Keratinocyte (primary cell): ENCODE measurements at regions not wholly inside any gene's neighbourhood (a gene's known extent, or its start where the extent isn't known, plus 50 kb on each side); places are given as distances from the start of the nearest gene placed in this dataset.
"Not testable (repeated sequence)": the region's sequence is repeated elsewhere in the genome, so short reads cannot be mapped to it uniquely, and the experiment has no call there.

Source experiments
- DNase-seq: peaks from one replicate; pipeline ENCODE4 v3.0.0-alpha.2; 2011; ENCODE audit warnings: low read depth, missing footprints, low spot score
- FAIRE-seq: peaks from 2 replicates; lab custom pipeline; 2011; peaks lifted over from hg19 to GRCh38; lab: Jason Lieb, UNC
- H2AFZ ChIP-seq: 2 replicates; pipeline ENCODE4 v1.6.0; 2012; ENCODE audit warnings: low read length, control low read depth, inconsistent platforms; ENCODE audit not compliant: control insufficient read depth
- H3K27ac ChIP-seq: 2 replicates; pipeline ENCODE4 v1.5.1; 2011; ENCODE audit warnings: low read length; ENCODE audit not compliant: control insufficient read depth, insufficient read depth
- H3K27me3 ChIP-seq: 3 replicates; pipeline ENCODE4 v1.6.0; 2011; ENCODE audit warnings: low read length; ENCODE audit not compliant: control insufficient read depth, insufficient read depth; ENCODE audit errors: extremely low read depth
- H3K36me3 ChIP-seq, 2 experiments: 2 replicates in 1 of 2; 3 replicates in 1 of 2; pipeline ENCODE4 v1.5.1; 2011; ENCODE audit warnings: low read length in 2 of 2, mild to moderate bottlenecking in 1 of 2; ENCODE audit not compliant: control insufficient read depth in 2 of 2, insufficient read depth in 2 of 2; ENCODE audit errors: extremely low read depth in 1 of 2
- H3K4me1 ChIP-seq: 3 replicates; pipeline ENCODE4 v1.5.1; 2011; ENCODE audit warnings: low read length; ENCODE audit not compliant: control insufficient read depth, insufficient read depth; ENCODE audit errors: extremely low read depth
- H3K4me2 ChIP-seq: 3 replicates; pipeline ENCODE4 v1.6.0; 2011; ENCODE audit warnings: low read depth, low read length; ENCODE audit not compliant: control insufficient read depth, insufficient read depth; ENCODE audit errors: extremely low read depth
- H3K4me3 ChIP-seq, 3 experiments: fragments of 200-600 bp in 1 of 3; sonication (generic) in 1 of 3; 2 replicates in 2 of 3; 3 replicates in 1 of 3; pipeline ENCODE4 v1.5.1; 2011 to 2016; ENCODE audit warnings: low read length in 3 of 3, mild to moderate bottlenecking in 3 of 3, control low read depth in 2 of 3, inconsistent platforms in 1 of 3, low read depth in 1 of 3, mixed read lengths in 1 of 3, mixed run types in 1 of 3, moderate library complexity in 1 of 3; ENCODE audit not compliant: control insufficient read depth in 2 of 3, insufficient read depth in 2 of 3; ENCODE audit errors: extremely low read depth in 1 of 3
- H3K79me2 ChIP-seq: 2 replicates; pipeline ENCODE4 v1.6.0; 2012; ENCODE audit warnings: low read length; ENCODE audit not compliant: control insufficient read depth, insufficient read depth
- H3K9ac ChIP-seq: 3 replicates; pipeline ENCODE4 v1.6.0; 2011; ENCODE audit warnings: low read length; ENCODE audit not compliant: control insufficient read depth, insufficient read depth; ENCODE audit errors: extremely low read depth
- H3K9me1 ChIP-seq: 3 replicates; pipeline ENCODE4 v1.6.0; 2011; ENCODE audit warnings: low read length; ENCODE audit not compliant: control insufficient read depth, insufficient read depth; ENCODE audit errors: extremely low read depth
- H3K9me3 ChIP-seq: 2 replicates; pipeline ENCODE4 v1.5.1; 2012; ENCODE audit warnings: low read depth, low read length; ENCODE audit not compliant: control insufficient read depth
- H4K20me1 ChIP-seq: 3 replicates; pipeline ENCODE4 v1.6.0; 2011; ENCODE audit warnings: low read length; ENCODE audit not compliant: control insufficient read depth, insufficient read depth; ENCODE audit errors: extremely low read depth
- EZH2 ChIP-seq: IDR thresholded peaks from one replicate; pipeline ENCODE4 v1.6.1; 2012; ENCODE audit warnings: inconsistent platforms, mild to moderate bottlenecking, low read length, moderate library complexity
- dilution Hi-C: fragments of 300-500 bp; cut with MboI; formaldehyde crosslinking; loops from one replicate; pipeline ENCODE4 v1.7.0; 2020; ENCODE audit warnings: low sequenced_read_pairs; ENCODE audit not compliant: extremely low pct_ligation_motif_present
- TF ChIP-seq, protein P1 (sequence below), 3 experiments: IDR thresholded peaks in 1 of 3; conservative IDR thresholded peaks in 1 of 3; optimal IDR thresholded peaks in 1 of 3; 2 replicates in 2 of 3; 3 replicates in 1 of 3; pipeline versions ENCODE3 to v1.5.1; 2011; ENCODE audit warnings: low read length in 3 of 3, mild to moderate bottlenecking in 3 of 3, moderate library complexity in 2 of 3, control low read depth in 1 of 3, inconsistent platforms in 1 of 3; ENCODE audit not compliant: insufficient read depth in 2 of 3; ENCODE audit errors: extremely low read depth in 1 of 3

DNA sequence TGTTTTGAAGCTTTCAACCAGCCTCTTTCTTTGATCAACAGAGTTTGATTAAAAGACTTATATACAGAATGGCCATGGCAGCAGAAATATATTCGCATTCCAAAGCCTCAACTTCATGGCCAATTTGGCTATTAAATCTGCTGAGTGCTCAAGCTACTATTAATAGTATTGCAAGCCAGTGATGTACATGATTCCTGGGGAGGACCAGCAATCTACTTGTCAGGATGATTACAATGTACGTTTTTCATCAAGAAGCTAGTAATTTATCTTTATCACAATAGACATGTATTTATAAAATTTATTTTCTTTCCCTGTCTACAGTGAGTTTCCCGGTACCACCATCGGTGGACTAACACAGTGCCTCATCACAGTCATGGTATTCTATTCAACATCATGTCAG lies 515.5 kb downstream of the AMY1C start:
- FAIRE-seq (no peak), DNase-seq (no peak)
- Histone ChIP-seq H3K36me3 (no peaks in the 10 kb centered on the region), H3K9me1 (no peaks in the 10 kb centered on the region), H4K20me1 (no peaks in the 10 kb centered on the region), H3K27ac (no peak overlapping the region), H3K27me3 (no peaks in the 10 kb centered on the region), H3K9me3 (no peaks in the 10 kb centered on the region), H3K4me3 (no peak overlapping the region), H3K9ac (no peak overlapping the region), H2AFZ (no peak overlapping the region), H3K4me2 (no peak overlapping the region), H3K79me2 (no peaks in the 10 kb centered on the region), H3K4me1 (no peaks in the 10 kb centered on the region)
- TF ChIP-seq EZH2 = no peak
- TF ChIP-seq, protein P1, sequence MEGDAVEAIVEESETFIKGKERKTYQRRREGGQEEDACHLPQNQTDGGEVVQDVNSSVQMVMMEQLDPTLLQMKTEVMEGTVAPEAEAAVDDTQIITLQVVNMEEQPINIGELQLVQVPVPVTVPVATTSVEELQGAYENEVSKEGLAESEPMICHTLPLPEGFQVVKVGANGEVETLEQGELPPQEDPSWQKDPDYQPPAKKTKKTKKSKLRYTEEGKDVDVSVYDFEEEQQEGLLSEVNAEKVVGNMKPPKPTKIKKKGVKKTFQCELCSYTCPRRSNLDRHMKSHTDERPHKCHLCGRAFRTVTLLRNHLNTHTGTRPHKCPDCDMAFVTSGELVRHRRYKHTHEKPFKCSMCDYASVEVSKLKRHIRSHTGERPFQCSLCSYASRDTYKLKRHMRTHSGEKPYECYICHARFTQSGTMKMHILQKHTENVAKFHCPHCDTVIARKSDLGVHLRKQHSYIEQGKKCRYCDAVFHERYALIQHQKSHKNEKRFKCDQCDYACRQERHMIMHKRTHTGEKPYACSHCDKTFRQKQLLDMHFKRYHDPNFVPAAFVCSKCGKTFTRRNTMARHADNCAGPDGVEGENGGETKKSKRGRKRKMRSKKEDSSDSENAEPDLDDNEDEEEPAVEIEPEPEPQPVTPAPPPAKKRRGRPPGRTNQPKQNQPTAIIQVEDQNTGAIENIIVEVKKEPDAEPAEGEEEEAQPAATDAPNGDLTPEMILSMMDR (optimal IDR thresholded peaks at IDR 0.05 in 1 of 3, IDR thresholded peaks at IDR 0.05 in 1 of 3, conservative IDR thresholded peaks at IDR 0.05 in 1 of 3; ENCODE audit: extremely low read depth in 1 of 3, insufficient read depth in 2 of 3, low read length in 3 of 3) = no peak
- dilution Hi-C loops = no loop called here

DNA sequence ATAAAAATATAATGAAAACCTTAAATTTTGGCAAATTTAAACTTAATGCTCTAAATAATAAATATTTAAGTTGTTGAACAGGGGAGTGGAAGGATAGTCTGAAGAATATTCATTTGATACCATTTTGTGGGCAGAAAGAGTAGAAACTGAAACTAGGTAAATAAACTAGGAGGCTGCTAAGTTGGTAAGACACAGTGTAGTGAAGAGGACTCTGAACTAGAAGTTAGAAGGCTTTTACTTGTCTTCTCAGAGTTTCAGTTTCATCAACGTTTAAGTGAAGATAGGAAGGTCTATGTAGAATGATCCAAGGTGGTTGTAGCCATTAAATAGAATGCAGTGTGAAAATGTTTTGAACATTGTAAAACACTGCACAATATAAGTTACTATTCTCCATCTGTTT lies 516.9 kb downstream of the AMY1C start:
- no peaks in the 10 kb centered on the region for H3K79me2 ChIP-seq
- no peak overlapping the region for H3K4me3 ChIP-seq
- DNase-seq (no peak), FAIRE-seq (no peak)
- no peaks in the 10 kb centered on the region for H3K36me3 ChIP-seq
- H2AFZ ChIP-seq = no peak overlapping the region
- H3K4me2 ChIP-seq = no peak overlapping the region
- no peaks in the 10 kb centered on the region for H3K9me3 ChIP-seq
- H3K9ac ChIP-seq = no peak overlapping the region
- dilution Hi-C loops = no loop called here
- no peaks in the 10 kb centered on the region for H3K27me3 ChIP-seq
- H3K9me1 ChIP-seq = no peaks in the 10 kb centered on the region
- TF ChIP-seq, protein P1 (optimal IDR thresholded peaks at IDR 0.05 in 1 of 3, IDR thresholded peaks at IDR 0.05 in 1 of 3, conservative IDR thresholded peaks at IDR 0.05 in 1 of 3; ENCODE audit: extremely low read depth in 1 of 3, insufficient read depth in 2 of 3, low read length in 3 of 3) = no peak
- TF ChIP-seq EZH2 = no peak
- H3K27ac ChIP-seq = no peak overlapping the region
- H4K20me1 ChIP-seq = no peaks in the 10 kb centered on the region
- H3K4me1 ChIP-seq = no peaks in the 10 kb centered on the region

DNA sequence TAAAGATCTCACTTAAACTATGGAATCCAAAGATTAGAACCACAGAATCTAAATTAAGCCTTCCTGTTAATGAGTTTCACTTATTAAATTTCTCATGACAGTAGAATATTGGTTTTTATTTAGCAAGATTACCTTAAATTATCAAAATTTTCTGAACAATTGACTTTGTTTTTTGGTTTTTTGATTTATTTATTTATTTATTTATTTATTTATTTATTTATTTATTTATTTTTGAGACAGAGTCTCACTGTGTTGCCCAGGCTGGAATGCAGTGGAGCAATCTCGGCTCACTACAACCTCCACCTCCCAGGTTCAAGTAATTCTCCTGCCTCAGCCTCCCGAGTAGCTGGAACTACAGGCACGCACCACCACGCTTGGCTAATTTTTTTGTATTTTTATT lies 538.6 kb downstream of the AMY1C start:
- H4K20me1 ChIP-seq, H2AFZ ChIP-seq, H3K4me3 ChIP-seq, H3K79me2 ChIP-seq, H3K9me1 ChIP-seq, H3K9ac ChIP-seq, FAIRE-seq, H3K36me3 ChIP-seq, H3K4me1 ChIP-seq, H3K4me2 ChIP-seq, dilution Hi-C loops, DNase-seq, H3K9me3 ChIP-seq, H3K27me3 ChIP-seq, H3K27ac ChIP-seq: not testable (repeated sequence)
